Gastrocnemius medialis (tissue), 4 donors: ENCODE measurements at regions not wholly inside any gene's neighbourhood (a gene's known extent, or its start where the extent isn't known, plus 50 kb on each side); places are given as distances from the start of the nearest gene placed in this dataset.
"Not testable (repeated sequence)": the region's sequence is repeated elsewhere in the genome, so short reads cannot be mapped to it uniquely, and the experiment has no call there.

ENCODE experiments used
- ATAC-seq, 2 donors: fragments of 150-250 bp; one replicate each; pipeline ENCODE4 v1.9.1; 2016
- DNase-seq, 2 donors: peaks; one replicate each; pipeline ENCODE4 v3.0.0-alpha.2; 2019
- H3K27ac ChIP-seq, 4 donors: fragments of 200-600 bp; sonication (generic); 1 replicate in 1 of 4; 2 replicates in 3 of 4; pipeline ENCODE4 v1.5.1; 2016 to 2018; ENCODE audit warnings: mild to moderate bottlenecking in 2 of 4, moderate library complexity in 1 of 4
- H3K27me3 ChIP-seq, 3 donors: fragments of 200-600 bp; sonication (generic) in 2 of 3; 1 replicate in 1 of 3; 2 replicates in 2 of 3; pipeline versions ENCODE4 v1.5.1 to v1.6.0; 2016 to 2019; ENCODE audit warnings: mild to moderate bottlenecking in 1 of 3, moderate library complexity in 1 of 3
- H3K36me3 ChIP-seq, 2 donors: fragments of 200-600 bp; sonication (generic) in 1 of 2; one replicate each; pipeline ENCODE4 v1.5.1; 2017 to 2018
- H3K4me1 ChIP-seq, 2 donors: fragments of 200-600 bp; sonication (generic) in 1 of 2; one replicate each; pipeline ENCODE4 v1.5.1; 2016 to 2017; ENCODE audit warnings: mild to moderate bottlenecking in 2 of 2
- H3K4me3 ChIP-seq, 4 donors: fragments of 200-600 bp; sonication (generic) in 3 of 4; 1 replicate in 1 of 4; 2 replicates in 3 of 4; pipeline ENCODE4 v1.5.1; 2016 to 2019; ENCODE audit warnings: mild to moderate bottlenecking in 2 of 4
- H3K9me3 ChIP-seq, 3 donors: fragments of 200-600 bp; sonication (generic) in 2 of 3; 1 replicate in 1 of 3; 2 replicates in 2 of 3; pipeline ENCODE4 v1.5.1; 2016 to 2019
- CTCF ChIP-seq, 5 experiments: fragments of 450-650 bp in 3 of 5; fragments of 200-600 bp in 2 of 5; sonication (generic) in 2 of 5; IDR thresholded peaks in 4 of 5; conservative IDR thresholded peaks in 1 of 5; 1 replicate in 4 of 5; 2 replicates in 1 of 5; pipeline ENCODE4 v1.5.1; 2016 to 2019; ENCODE audit warnings: antibody characterized with exemption in 5 of 5, mild to moderate bottlenecking in 3 of 5, moderate library complexity in 3 of 5
- POLR2A ChIP-seq, 2 donors: fragments of 450-650 bp; IDR thresholded peaks; one replicate each; pipeline ENCODE4 v1.6.1; 2017; ENCODE audit warnings: antibody characterized with exemption in 2 of 2, mild to moderate bottlenecking in 2 of 2, moderate library complexity in 2 of 2
- in situ Hi-C, 4 donors: fragments of 200-750 bp; cut with MboI; loops; one replicate each; pipeline versions ENCODE4 v1.15.0 to v1.8.0; 2017; ENCODE audit warnings: low sequenced_read_pairs in 4 of 4
- intact Hi-C: fragments of 100-400 bp; cut with DNase I; formaldehyde crosslinking; loops from one replicate; pipeline ENCODE4 v1.15.1; 2023; ENCODE audit warnings: low total_unique reads

GRCh38 chr3:30535525-30535924 lies 70.9 kb upstream of the TGFBR2 start:
- H3K27ac ChIP-seq, result peak overlapping the region; percentile 5 to 44 (median 28)
- no peaks in the 10 kb centered on the region for H3K27me3 ChIP-seq
- H3K4me3 ChIP-seq, result no peak overlapping the region
- no peaks in the 10 kb centered on the region for H3K9me3 ChIP-seq
- no peaks in the 10 kb centered on the region for H3K36me3 ChIP-seq
- H3K4me1 ChIP-seq, result no peaks in the 10 kb centered on the region
- in situ Hi-C loops, result no loop called here
- intact Hi-C loops, result no loop called here
- DNase-seq (no peak), ATAC-seq (peak; percentile 56 to 68)
- TF ChIP-seq POLR2A (IDR thresholded peaks at IDR 0.05) (no peak), CTCF (IDR thresholded peaks at IDR 0.05 in 4 of 5, conservative IDR thresholded peaks at IDR 0.05 in 1 of 5) (no peak)

GRCh38 chr3:30538791-30539190 lies 67.6 kb upstream of the TGFBR2 start:
- in situ Hi-C loops (no loop called here), intact Hi-C loops (no loop called here)
- no peaks in the 10 kb centered on the region for H3K36me3 ChIP-seq
- no peak overlapping the region for H3K27ac ChIP-seq
- TF ChIP-seq POLR2A (IDR thresholded peaks at IDR 0.05), result no peak
- TF ChIP-seq CTCF (IDR thresholded peaks at IDR 0.05 in 4 of 5, conservative IDR thresholded peaks at IDR 0.05 in 1 of 5), result no peak
- DNase-seq (no peak), ATAC-seq (no peak)
- H3K9me3 ChIP-seq, result no peaks in the 10 kb centered on the region
- H3K4me3 ChIP-seq, result no peak overlapping the region
- H3K4me1 ChIP-seq, result no peaks in the 10 kb centered on the region
- no peaks in the 10 kb centered on the region for H3K27me3 ChIP-seq

- intact Hi-C loops, result no loop called here
- ATAC-seq, result no peak
- in situ Hi-C loops, result no loop called here
These were observed 67.2 kb upstream of the TGFBR2 start for GRCh38 chr3:30539206-30539605.

GRCh38 chr3:30539772-30540171 lies 66.6 kb upstream of the TGFBR2 start:
- intact Hi-C loops, result no loop called here
- TF ChIP-seq POLR2A (IDR thresholded peaks at IDR 0.05) (no peak), CTCF (IDR thresholded peaks at IDR 0.05 in 4 of 5, conservative IDR thresholded peaks at IDR 0.05 in 1 of 5) (no peak)
- in situ Hi-C loops, result no loop called here

More at GRCh38 chr3:30539206-30539605, 67.2 kb upstream of the TGFBR2 start:
- no peaks in the 10 kb centered on the region for H3K4me1 ChIP-seq
- TF ChIP-seq CTCF (IDR thresholded peaks at IDR 0.05 in 4 of 5, conservative IDR thresholded peaks at IDR 0.05 in 1 of 5) (no peak), POLR2A (IDR thresholded peaks at IDR 0.05) (no peak)
- no peaks in the 10 kb centered on the region for H3K27me3 ChIP-seq
- DNase-seq, result no peak
- H3K27ac ChIP-seq, result no peak overlapping the region
- H3K36me3 ChIP-seq, result no peaks in the 10 kb centered on the region
- H3K9me3 ChIP-seq, result no peaks in the 10 kb centered on the region
- H3K4me3 ChIP-seq, result no peak overlapping the region

GRCh38 chr3:30541156-30541555 lies 65.2 kb upstream of the TGFBR2 start:
- H3K36me3 ChIP-seq, H3K27ac ChIP-seq, ATAC-seq, H3K4me3 ChIP-seq, DNase-seq, H3K9me3 ChIP-seq, intact Hi-C loops, H3K4me1 ChIP-seq, in situ Hi-C loops, H3K27me3 ChIP-seq: not testable (repeated sequence)

More at GRCh38 chr3:30539772-30540171, 66.6 kb upstream of the TGFBR2 start:
- Histone ChIP-seq H3K36me3 (no peaks in the 10 kb centered on the region), H3K9me3 (no peaks in the 10 kb centered on the region), H3K4me3 (no peak overlapping the region), H3K27me3 (no peaks in the 10 kb centered on the region), H3K27ac (no peak overlapping the region), H3K4me1 (no peaks in the 10 kb centered on the region)
- no peak for DNase-seq
- no peak for ATAC-seq
